GM19397 (cell line): ENCODE measurements at regions not wholly inside any gene's neighbourhood (a gene's known extent, or its start where the extent isn't known, plus 50 kb on each side); places are given as distances from the start of the nearest gene placed in this dataset.

Source experiments
- ATAC-seq: cut with Tn5 transposase; IDR thresholded peaks from one replicate; pipeline ENCODE4 v1.9.1; 2021; ENCODE audit warnings: mild to moderate bottlenecking, moderate library complexity; ENCODE audit not compliant: unreplicated experiment

- ATAC-seq, result no peak
These were observed 664.5 kb upstream of the SALL1 start for GRCh38 chr16:51815523-51815922.

GRCh38 chr16:51814617-51815016 is 663.5 kb upstream of the SALL1 start:
- ATAC-seq, result no peak

- ATAC-seq, result no peak
These were observed 662.5 kb upstream of the SALL1 start for GRCh38 chr16:51813609-51814008.

GRCh38 chr16:51812945-51813344 is 661.9 kb upstream of the SALL1 start:
- no peak for ATAC-seq

GRCh38 chr16:51807551-51807950 is 656.5 kb upstream of the SALL1 start:
- no peak for ATAC-seq

- ATAC-seq, result no peak
These were observed 650.6 kb upstream of the SALL1 start for GRCh38 chr16:51801635-51802034.

- no peak for ATAC-seq
These were observed 646.7 kb upstream of the SALL1 start for GRCh38 chr16:51797669-51798259.

- ATAC-seq, result no peak
These were observed 628.2 kb upstream of the SALL1 start for GRCh38 chr16:51779240-51779639.

- ATAC-seq, result no peak
These were observed 622.2 kb upstream of the SALL1 start for GRCh38 chr16:51773071-51773890.

GRCh38 chr16:51766739-51767138 is 615.7 kb upstream of the SALL1 start:
- no peak for ATAC-seq

GRCh38 chr16:51763072-51763661 is 612.1 kb upstream of the SALL1 start:
- ATAC-seq, result no peak

- ATAC-seq, result peak; percentile 96
These were observed 611.3 kb upstream of the SALL1 start for GRCh38 chr16:51762081-51762996.

GRCh38 chr16:51761001-51761400 is 609.9 kb upstream of the SALL1 start:
- no peak for ATAC-seq

- ATAC-seq, result no peak
These were observed 608.9 kb upstream of the SALL1 start for GRCh38 chr16:51759999-51760398.

- no peak for ATAC-seq
These were observed 608.3 kb upstream of the SALL1 start for GRCh38 chr16:51759329-51759728.

GRCh38 chr16:51757921-51758479 is 606.9 kb upstream of the SALL1 start:
- no peak for ATAC-seq

- no peak for ATAC-seq
These were observed 606.4 kb upstream of the SALL1 start for GRCh38 chr16:51757505-51757904.

GRCh38 chr16:51757124-51757470 is 606.0 kb upstream of the SALL1 start:
- ATAC-seq, result no peak

- no peak for ATAC-seq
These were observed 605.5 kb upstream of the SALL1 start for GRCh38 chr16:51756447-51757123.

- no peak for ATAC-seq
These were observed 604.7 kb upstream of the SALL1 start for GRCh38 chr16:51755577-51756355.
